Gastroesophageal sphincter (tissue), 3 donors: ENCODE measurements at regions not wholly inside any gene's neighbourhood (a gene's known extent, or its start where the extent isn't known, plus 50 kb on each side); places are given as distances from the start of the nearest gene placed in this dataset.

Experiments used
- CTCF ChIP-seq, 4 experiments: fragments of 200-600 bp in 2 of 4; fragments of 450-650 bp in 2 of 4; sonication (generic) in 1 of 4; IDR thresholded peaks; one replicate each; pipeline ENCODE4 v1.5.1; 2017 to 2019; ENCODE audit warnings: antibody characterized with exemption in 4 of 4, mild to moderate bottlenecking in 2 of 4, moderate library complexity in 2 of 4
- EP300 ChIP-seq: sonication (generic); formaldehyde crosslinking; IDR thresholded peaks from one replicate; pipeline ENCODE4 v1.6.1; 2017; ENCODE audit warnings: antibody characterized with exemption, mild to moderate bottlenecking
- POLR2A ChIP-seq, 2 donors: fragments of 450-650 bp; IDR thresholded peaks; one replicate each; pipeline ENCODE4 v1.6.1; 2017; ENCODE audit warnings: antibody characterized with exemption in 2 of 2, mild to moderate bottlenecking in 2 of 2, moderate library complexity in 1 of 2
- POLR2AphosphoS5 ChIP-seq: sonication (generic); formaldehyde crosslinking; IDR thresholded peaks from one replicate; pipeline ENCODE4 v1.6.1; 2017; ENCODE audit warnings: antibody characterized with exemption

- TF ChIP-seq CTCF (IDR thresholded peaks at IDR 0.05) (no peak), POLR2A (IDR thresholded peaks at IDR 0.05) (no peak), POLR2AphosphoS5 (no peak), EP300 (no peak)
These were observed 854.6 kb downstream of the RNF144A start for GRCh38 chr2:7771781-7772180.
